Neural progenitor cell (in vitro differentiated cells): ENCODE measurements at regions not wholly inside any gene's neighbourhood (a gene's known extent, or its start where the extent isn't known, plus 50 kb on each side); places are given as distances from the start of the nearest gene placed in this dataset.
"Not testable (repeated sequence)": the region's sequence is repeated elsewhere in the genome, so short reads cannot be mapped to it uniquely, and the experiment has no call there.

Experiments
- EZH2phosphoT487 ChIP-seq: fragments of 200-600 bp; sonication (generic); IDR thresholded peaks from 2 replicates; pipeline ENCODE4 v1.6.1; 2017; ENCODE audit warnings: antibody characterized with exemption
- TF ChIP-seq, protein P1 (sequence below): fragments of 200-600 bp; sonication (generic); IDR thresholded peaks from 2 replicates; pipeline ENCODE4 v1.5.1; 2017; ENCODE audit warnings: antibody characterized with exemption, mild to moderate bottlenecking

DNA sequence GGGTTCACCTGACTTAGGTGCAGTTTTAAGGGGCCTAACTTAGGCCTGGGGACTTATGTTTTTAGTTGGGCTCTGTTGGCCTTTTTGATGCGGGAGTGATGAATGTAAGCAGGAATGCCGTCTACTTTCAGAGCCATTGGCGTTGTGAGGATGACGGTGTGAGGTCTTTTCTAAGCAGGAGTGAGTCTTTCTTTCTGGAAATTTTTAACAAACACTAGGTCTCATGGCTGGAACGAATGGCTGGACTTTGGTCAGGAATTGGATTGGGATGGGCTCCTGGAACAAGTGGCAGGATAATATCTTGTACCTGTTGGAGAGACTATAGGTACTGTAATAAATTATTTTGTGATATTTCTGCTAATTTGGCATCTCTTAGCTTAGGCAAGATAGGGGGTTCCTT is 163.9 kb upstream of the CCZ1B start:
- TF ChIP-seq, protein P1, sequence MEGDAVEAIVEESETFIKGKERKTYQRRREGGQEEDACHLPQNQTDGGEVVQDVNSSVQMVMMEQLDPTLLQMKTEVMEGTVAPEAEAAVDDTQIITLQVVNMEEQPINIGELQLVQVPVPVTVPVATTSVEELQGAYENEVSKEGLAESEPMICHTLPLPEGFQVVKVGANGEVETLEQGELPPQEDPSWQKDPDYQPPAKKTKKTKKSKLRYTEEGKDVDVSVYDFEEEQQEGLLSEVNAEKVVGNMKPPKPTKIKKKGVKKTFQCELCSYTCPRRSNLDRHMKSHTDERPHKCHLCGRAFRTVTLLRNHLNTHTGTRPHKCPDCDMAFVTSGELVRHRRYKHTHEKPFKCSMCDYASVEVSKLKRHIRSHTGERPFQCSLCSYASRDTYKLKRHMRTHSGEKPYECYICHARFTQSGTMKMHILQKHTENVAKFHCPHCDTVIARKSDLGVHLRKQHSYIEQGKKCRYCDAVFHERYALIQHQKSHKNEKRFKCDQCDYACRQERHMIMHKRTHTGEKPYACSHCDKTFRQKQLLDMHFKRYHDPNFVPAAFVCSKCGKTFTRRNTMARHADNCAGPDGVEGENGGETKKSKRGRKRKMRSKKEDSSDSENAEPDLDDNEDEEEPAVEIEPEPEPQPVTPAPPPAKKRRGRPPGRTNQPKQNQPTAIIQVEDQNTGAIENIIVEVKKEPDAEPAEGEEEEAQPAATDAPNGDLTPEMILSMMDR = not testable (repeated sequence)
- TF ChIP-seq EZH2phosphoT487 = not testable (repeated sequence)
